ENCODE measurements at regions not wholly inside any gene's neighbourhood (a gene's known extent, or its start where the extent isn't known, plus 50 kb on each side); places are given as distances from the start of the nearest gene placed in this dataset.

DNA sequence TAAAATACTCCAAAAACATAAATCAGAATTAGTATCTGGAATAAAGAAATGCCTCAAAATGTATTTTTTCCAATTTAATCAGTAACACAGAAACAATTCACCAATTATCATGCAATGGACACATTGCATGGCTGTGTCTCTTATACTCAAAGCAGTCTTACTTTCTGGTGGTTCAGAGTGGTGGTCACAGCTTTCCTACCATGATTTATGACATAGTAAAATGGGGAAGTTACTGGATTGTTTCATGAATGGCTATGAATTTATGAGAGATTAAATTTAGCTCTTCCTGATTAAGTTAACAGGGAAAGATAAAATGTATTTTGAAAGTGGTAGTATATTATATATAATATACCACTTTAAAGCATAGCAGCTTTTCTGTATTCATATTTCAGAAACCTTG, 331.5 kb upstream of the MAP3K7 start:
- no peak for ATAC-seq
- H3K36me3 Mint-ChIP-seq: no peaks in the 10 kb centered on the region
- peaks cover 7% of the 10 kb centered on the region for H3K9me3 Mint-ChIP-seq
- H3K27me3 Mint-ChIP-seq: peaks cover 9% of the 10 kb centered on the region
- no peak overlapping the region for H3K4me3 Mint-ChIP-seq
- no peak overlapping the region for H3K27ac Mint-ChIP-seq
- H3K4me1 Mint-ChIP-seq: no peaks in the 10 kb centered on the region

DNA sequence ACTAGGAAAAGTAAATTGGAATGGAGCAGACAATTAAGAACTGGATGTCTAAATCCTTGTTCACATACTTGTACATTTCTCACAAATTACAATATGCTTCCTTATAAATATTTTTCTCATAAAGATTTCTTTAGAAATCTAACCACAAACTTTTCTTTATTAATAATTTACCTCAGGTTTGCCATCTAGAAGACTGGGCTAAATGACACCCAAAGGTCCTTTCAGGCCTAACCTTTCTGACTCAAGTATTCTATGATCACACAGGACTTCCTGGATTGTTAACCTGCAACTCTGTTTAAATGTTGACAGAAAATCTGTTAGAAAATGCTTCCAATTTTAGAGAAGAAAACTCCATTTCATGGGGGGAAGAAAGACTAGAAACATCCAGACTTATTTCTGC, 330.5 kb upstream of the MAP3K7 start:
- Mint-ChIP-seq H3K36me3 (no peaks in the 10 kb centered on the region), H3K4me3 (no peak overlapping the region), H3K27ac (no peak overlapping the region), H3K27me3 (peaks cover 9% of the 10 kb centered on the region), H3K4me1 (no peaks in the 10 kb centered on the region), H3K9me3 (peaks cover 7% of the 10 kb centered on the region)
- ATAC-seq: no peak

DNA sequence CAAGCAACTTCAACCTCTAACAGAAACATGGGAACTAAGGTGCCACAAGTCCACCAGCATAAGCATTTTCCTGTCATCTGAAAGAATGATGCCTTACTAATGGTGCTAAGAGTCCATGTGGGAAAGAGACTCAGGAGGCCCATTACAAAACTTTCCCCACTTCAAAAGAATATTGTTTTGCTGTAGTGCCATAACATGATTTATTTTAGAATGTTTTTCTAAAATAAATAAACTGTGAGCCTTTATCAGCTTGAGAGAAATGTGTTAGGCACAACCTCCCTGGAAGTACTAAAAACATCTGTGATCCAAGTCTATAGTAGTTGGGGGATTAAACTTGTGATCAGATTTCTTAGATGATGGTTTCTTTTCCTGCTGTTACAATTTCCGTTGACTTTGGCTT, 330.1 kb upstream of the MAP3K7 start:
- Mint-ChIP-seq H3K4me3 (no peak overlapping the region), H3K4me1 (no peaks in the 10 kb centered on the region), H3K36me3 (no peaks in the 10 kb centered on the region), H3K27me3 (peaks cover 9% of the 10 kb centered on the region), H3K27ac (no peak overlapping the region), H3K9me3 (peaks cover 7% of the 10 kb centered on the region)
- ATAC-seq: no peak

DNA sequence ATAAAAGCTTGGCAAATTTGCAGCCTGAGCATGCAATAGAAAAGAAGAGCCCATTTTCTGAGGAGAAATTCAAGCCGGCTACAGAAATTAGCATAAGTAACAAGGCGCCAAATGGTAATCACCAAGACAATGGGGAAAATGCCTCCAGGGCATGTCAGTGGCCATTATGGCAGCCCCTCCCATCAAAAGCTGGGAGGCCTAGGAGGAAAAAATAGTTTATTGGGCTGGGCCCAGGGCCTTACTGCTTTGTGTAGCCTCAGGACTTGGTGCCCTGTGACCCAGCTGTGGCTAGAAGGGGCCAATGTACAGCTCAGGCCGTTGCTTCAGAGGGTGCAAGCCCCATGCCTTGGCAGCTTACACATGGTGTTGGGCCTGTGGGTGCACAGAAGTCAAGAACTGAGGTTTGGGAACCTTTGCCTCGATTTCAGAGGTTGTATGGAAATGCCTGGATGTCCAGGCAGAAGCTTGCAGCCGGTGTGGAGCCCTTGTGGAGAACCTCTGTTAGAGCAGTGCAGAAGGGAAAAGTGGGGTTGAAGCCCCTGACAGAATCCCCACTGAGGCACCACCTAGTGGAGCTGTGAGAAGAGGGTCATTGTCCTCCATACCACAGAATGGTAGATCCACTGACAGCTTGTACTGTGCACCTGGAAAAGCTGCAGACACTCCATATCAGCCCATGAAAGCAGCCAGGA, 328.5 kb upstream of the MAP3K7 start:
- Mint-ChIP-seq H3K9me3 (peaks cover 7% of the 10 kb centered on the region), H3K4me3 (no peak overlapping the region), H3K27me3 (peaks cover 9% of the 10 kb centered on the region), H3K27ac (no peak overlapping the region), H3K36me3 (no peaks in the 10 kb centered on the region), H3K4me1 (no peaks in the 10 kb centered on the region)
- ATAC-seq: no peak

GRCh38 chr6:90914312-90914711, 327.4 kb upstream of the MAP3K7 start:
- no peaks in the 10 kb centered on the region for H3K4me1 Mint-ChIP-seq

GRCh38 chr6:90913266-90913960, 326.5 kb upstream of the MAP3K7 start:
- no peaks in the 10 kb centered on the region for H3K4me1 Mint-ChIP-seq
- peaks cover 9% of the 10 kb centered on the region for H3K27me3 Mint-ChIP-seq

More at GRCh38 chr6:90914312-90914711, 327.4 kb upstream of the MAP3K7 start:
- ATAC-seq: no peak
- Mint-ChIP-seq H3K27me3 (peaks cover 9% of the 10 kb centered on the region), H3K36me3 (no peaks in the 10 kb centered on the region), H3K27ac (no peak overlapping the region), H3K4me3 (no peak overlapping the region), H3K9me3 (peaks cover 7% of the 10 kb centered on the region)

DNA sequence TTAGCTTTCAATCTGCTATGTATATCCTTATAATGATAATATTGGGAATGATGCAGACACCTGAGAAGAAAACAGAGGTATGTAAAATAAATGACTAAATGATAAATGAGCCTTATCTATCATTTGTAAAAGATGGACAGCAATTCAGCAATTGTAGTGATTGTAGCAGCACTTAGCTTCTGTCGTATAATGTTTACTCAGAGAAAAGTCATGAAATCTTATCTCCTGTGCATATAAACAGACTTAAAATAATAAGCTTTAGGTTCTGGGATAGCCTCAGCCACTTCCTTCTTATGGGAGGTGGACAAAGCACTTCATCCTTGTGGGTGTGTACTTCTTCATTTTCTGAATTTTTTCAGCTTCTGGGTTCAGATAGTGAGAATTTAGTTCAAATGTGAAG, 324.8 kb upstream of the MAP3K7 start:
- no peaks in the 10 kb centered on the region for H3K4me1 Mint-ChIP-seq
- no peak for ATAC-seq
- no peak overlapping the region for H3K27ac Mint-ChIP-seq
- no peaks in the 10 kb centered on the region for H3K36me3 Mint-ChIP-seq
- H3K4me3 Mint-ChIP-seq: no peak overlapping the region
- peaks cover 9% of the 10 kb centered on the region for H3K27me3 Mint-ChIP-seq
- H3K9me3 Mint-ChIP-seq: peaks cover 7% of the 10 kb centered on the region

More at GRCh38 chr6:90913266-90913960, 326.5 kb upstream of the MAP3K7 start:
- Mint-ChIP-seq H3K4me3 (no peak overlapping the region), H3K36me3 (no peaks in the 10 kb centered on the region), H3K9me3 (peaks cover 7% of the 10 kb centered on the region), H3K27ac (no peak overlapping the region)
- no peak for ATAC-seq

- H3K9me3 Mint-ChIP-seq: peaks cover 7% of the 10 kb centered on the region
- ATAC-seq: no peak
- H3K4me3 Mint-ChIP-seq: no peak overlapping the region
- no peaks in the 10 kb centered on the region for H3K36me3 Mint-ChIP-seq
- peaks cover 9% of the 10 kb centered on the region for H3K27me3 Mint-ChIP-seq
- H3K4me1 Mint-ChIP-seq: no peaks in the 10 kb centered on the region
- no peak overlapping the region for H3K27ac Mint-ChIP-seq
Observed at GRCh38 chr6:90910893-90911292, 324.0 kb upstream of the MAP3K7 start.

DNA sequence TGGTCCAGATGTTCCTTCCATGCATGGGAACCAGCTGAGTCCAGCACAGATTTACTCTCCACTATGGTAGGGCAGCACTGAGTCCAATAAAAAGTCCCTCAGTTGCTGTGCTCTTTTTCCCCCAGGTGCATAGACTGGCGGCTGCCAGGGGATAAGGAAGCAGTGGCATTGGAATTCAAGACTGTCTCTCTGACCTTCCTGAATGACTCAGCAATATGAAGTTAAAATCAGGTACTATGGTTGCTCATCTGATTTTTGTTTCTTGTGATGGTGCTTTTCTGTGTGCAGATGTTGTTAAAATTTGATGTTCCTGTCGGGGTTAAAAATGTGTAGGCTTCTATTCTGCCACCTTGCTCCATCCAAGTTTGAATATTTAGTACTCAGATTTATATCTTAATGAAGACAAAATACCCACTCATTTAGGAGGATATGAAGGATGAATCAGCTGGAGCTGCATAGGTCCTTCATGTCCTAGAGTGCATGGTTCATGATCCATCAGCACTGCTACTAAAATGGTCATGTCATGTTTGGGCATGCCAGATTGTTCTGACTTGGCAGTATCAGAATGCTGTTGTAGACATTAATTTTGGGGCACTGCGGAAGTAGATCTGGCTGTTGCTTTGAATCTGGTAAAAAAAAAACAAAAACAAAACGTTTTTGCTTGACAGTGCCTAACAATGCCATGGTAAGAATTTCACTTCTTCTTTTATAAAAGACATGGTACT, 321.2 kb upstream of the MAP3K7 start:
- H3K36me3 Mint-ChIP-seq: no peaks in the 10 kb centered on the region
- H3K9me3 Mint-ChIP-seq: no peaks in the 10 kb centered on the region
- no peak overlapping the region for H3K27ac Mint-ChIP-seq
- no peak overlapping the region for H3K4me3 Mint-ChIP-seq
- no peaks in the 10 kb centered on the region for H3K4me1 Mint-ChIP-seq
- no peaks in the 10 kb centered on the region for H3K27me3 Mint-ChIP-seq
- ATAC-seq: no peak

DNA sequence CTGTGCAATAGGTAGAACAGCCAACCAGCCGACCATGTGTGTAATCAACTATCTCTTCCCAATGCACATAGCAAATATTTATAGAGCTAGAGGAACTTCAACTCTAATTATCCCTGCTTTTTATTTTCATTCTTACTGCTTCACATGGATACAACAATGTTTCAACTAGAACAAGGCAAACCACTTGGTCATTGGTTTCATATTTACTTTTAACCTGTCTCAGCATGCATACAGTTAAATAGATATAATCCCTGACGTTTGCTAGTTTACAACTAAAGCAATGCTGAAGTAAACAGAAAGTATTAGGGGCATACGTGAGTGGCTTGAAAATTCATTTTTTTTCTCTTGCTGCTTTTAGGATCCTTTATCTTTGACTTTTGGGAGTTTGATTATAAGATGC, 318.5 kb upstream of the MAP3K7 start:
- no peaks in the 10 kb centered on the region for H3K27me3 Mint-ChIP-seq
- no peaks in the 10 kb centered on the region for H3K36me3 Mint-ChIP-seq
- H3K4me1 Mint-ChIP-seq: no peaks in the 10 kb centered on the region
- no peaks in the 10 kb centered on the region for H3K9me3 Mint-ChIP-seq
- no peak overlapping the region for H3K27ac Mint-ChIP-seq
- no peak for ATAC-seq
- no peak overlapping the region for H3K4me3 Mint-ChIP-seq

DNA sequence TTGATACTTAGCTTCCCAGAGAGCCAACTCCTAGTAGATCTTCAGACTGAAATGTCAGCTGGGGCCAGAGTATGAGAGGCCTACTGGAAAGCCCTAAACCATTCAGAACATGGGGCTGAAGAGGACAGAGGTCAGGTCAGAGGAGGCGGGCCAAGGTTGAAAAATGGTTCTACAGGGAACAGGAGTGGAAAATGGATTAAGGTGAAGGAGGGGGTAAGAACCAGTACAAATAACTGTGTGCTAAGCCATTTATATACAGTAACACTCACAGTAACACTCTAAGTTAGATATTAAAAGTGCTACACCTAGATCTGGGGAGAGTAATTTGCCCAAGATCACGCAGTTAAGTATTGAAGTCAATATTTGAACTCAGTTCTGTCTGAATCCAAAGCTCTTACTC, 313.2 kb upstream of the MAP3K7 start:
- no peaks in the 10 kb centered on the region for H3K9me3 Mint-ChIP-seq
- no peaks in the 10 kb centered on the region for H3K36me3 Mint-ChIP-seq
- H3K27me3 Mint-ChIP-seq: no peaks in the 10 kb centered on the region
- no peaks in the 10 kb centered on the region for H3K4me1 Mint-ChIP-seq
- H3K27ac Mint-ChIP-seq: no peak overlapping the region
- no peak for ATAC-seq
- no peak overlapping the region for H3K4me3 Mint-ChIP-seq

DNA sequence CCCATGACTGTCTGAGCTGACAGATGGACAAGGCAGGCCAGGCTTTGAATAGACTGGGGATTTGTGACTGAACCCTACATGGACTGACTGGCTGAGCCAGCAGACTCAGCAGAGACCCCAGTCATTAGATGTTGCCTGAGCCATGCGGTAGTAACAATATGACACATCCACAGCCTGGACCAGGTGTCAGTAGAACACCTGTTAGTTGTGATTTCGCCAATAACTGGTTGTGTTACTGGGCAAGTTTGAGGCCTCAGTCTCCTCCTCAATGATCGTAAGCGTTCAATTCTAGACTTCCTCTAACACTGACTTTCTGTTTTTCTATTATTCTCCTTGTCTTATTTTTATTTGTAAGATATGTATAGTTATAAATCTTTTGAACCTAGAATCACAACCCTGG, 311.9 kb upstream of the MAP3K7 start:
- no peaks in the 10 kb centered on the region for H3K4me1 Mint-ChIP-seq
- H3K27ac Mint-ChIP-seq: no peak overlapping the region
- ATAC-seq: no peak
- no peaks in the 10 kb centered on the region for H3K27me3 Mint-ChIP-seq
- no peaks in the 10 kb centered on the region for H3K9me3 Mint-ChIP-seq
- H3K4me3 Mint-ChIP-seq: no peak overlapping the region
- no peaks in the 10 kb centered on the region for H3K36me3 Mint-ChIP-seq

- Mint-ChIP-seq H3K4me1 (no peaks in the 10 kb centered on the region), H3K9me3 (no peaks in the 10 kb centered on the region), H3K27ac (no peak overlapping the region), H3K36me3 (no peaks in the 10 kb centered on the region), H3K27me3 (no peaks in the 10 kb centered on the region), H3K4me3 (no peak overlapping the region)
- ATAC-seq: no peak
Observed at GRCh38 chr6:90896075-90896547, 309.2 kb upstream of the MAP3K7 start.

DNA sequence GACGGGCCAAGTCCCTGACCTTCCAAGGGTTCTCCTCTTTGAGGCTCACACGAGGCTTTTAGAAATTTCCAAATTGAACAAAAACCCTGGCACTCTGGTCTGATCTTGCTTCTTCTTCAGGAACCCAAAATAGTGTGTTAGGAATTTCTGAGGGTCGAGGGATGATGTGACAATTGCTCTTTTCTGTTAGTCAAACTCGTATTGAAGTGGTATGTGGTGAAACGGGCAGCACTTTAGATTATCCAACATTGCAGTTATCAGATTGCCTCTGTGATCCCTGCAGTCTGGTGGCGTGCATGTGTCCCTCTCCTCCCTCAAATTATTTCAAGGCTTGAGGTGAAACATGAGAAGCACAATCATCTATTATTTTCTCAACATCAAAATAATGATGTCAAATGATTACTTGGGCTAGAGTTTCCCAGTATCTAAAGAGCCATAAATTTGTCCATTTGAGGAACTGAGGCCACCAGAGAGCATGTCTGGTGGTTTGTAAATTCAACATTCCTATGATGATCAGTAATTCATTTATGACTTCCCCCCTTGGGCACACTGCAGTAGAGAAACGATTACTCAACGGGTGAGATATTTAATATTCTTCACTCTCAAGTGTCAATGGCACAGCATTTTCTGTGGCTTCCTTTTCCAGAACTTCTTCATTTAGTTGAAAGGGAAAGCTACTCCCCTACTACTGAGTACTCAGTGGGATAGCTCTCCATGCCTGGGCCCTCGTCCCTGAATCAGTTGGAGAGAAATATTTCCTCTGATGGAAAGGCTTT, 308.6 kb upstream of the MAP3K7 start:
- Mint-ChIP-seq H3K4me3 (no peak overlapping the region), H3K36me3 (no peaks in the 10 kb centered on the region), H3K27me3 (no peaks in the 10 kb centered on the region), H3K9me3 (no peaks in the 10 kb centered on the region), H3K4me1 (no peaks in the 10 kb centered on the region), H3K27ac (no peak overlapping the region)
- no peak for ATAC-seq
